DND-41 (cell line): ENCODE measurements at regions not wholly inside any gene's neighbourhood (a gene's known extent, or its start where the extent isn't known, plus 50 kb on each side); places are given as distances from the start of the nearest gene placed in this dataset.

Source experiments
- ATAC-seq: fragments of 200-7000 bp; cut with Tn5 transposase; 3 replicates; pipeline ENCODE4 v1.9.1; 2021; ENCODE audit warnings: low read depth; ENCODE audit not compliant: insufficient read depth
- DNase-seq: peaks from one replicate; pipeline ENCODE4 v3.0.0-alpha.2; 2020
- H2AFZ ChIP-seq: 2 replicates; pipeline ENCODE4 v1.6.0; 2012; ENCODE audit warnings: low read depth, low read length
- H3K27ac ChIP-seq: 2 replicates; pipeline ENCODE4 v1.5.1; 2012; ENCODE audit warnings: low read length, inconsistent platforms
- H3K27me3 ChIP-seq: fragments of 200-600 bp; sonication (generic); 2 replicates; pipeline ENCODE4 v1.6.0; 2012; ENCODE audit warnings: low read length, mild to moderate bottlenecking, inconsistent platforms; ENCODE audit not compliant: insufficient read depth, poor library complexity
- H3K36me3 ChIP-seq: 2 replicates; pipeline ENCODE4 v1.5.1; 2012; ENCODE audit warnings: low read length, inconsistent platforms; ENCODE audit not compliant: insufficient read depth
- H3K4me1 ChIP-seq: 2 replicates; pipeline ENCODE4 v1.5.1; 2012; ENCODE audit warnings: mild to moderate bottlenecking, low read length; ENCODE audit not compliant: insufficient read depth
- H3K4me2 ChIP-seq: 2 replicates; pipeline ENCODE4 v1.6.0; 2012; ENCODE audit warnings: mild to moderate bottlenecking, moderate library complexity, low read length, inconsistent platforms; ENCODE audit not compliant: insufficient read depth
- H3K4me3 ChIP-seq, 2 experiments: fragments of 200-600 bp in 1 of 2; shearing (Covaris generic) in 1 of 2; 2 replicates each; pipeline ENCODE4 v1.5.1; 2012 to 2016; ENCODE audit warnings: inconsistent platforms in 2 of 2, low read length in 2 of 2, mild to moderate bottlenecking in 2 of 2, low read depth in 1 of 2, moderate library complexity in 1 of 2
- H3K79me2 ChIP-seq: 2 replicates; pipeline ENCODE4 v1.6.0; 2012; ENCODE audit warnings: low read length, inconsistent platforms; ENCODE audit not compliant: insufficient read depth
- H3K9ac ChIP-seq: 2 replicates; pipeline ENCODE4 v1.6.0; 2012; ENCODE audit warnings: low read depth, mild to moderate bottlenecking, inconsistent platforms, low read length, moderate library complexity
- H3K9me3 ChIP-seq: 2 replicates; pipeline ENCODE4 v1.5.1; 2012; ENCODE audit warnings: low read length, moderate library complexity, mild to moderate bottlenecking, inconsistent platforms; ENCODE audit not compliant: insufficient read depth, severe bottlenecking
- H4K20me1 ChIP-seq: 2 replicates; pipeline ENCODE4 v1.6.0; 2012; ENCODE audit warnings: low read length; ENCODE audit not compliant: insufficient read depth
- CTCF ChIP-seq: IDR thresholded peaks from 2 replicates; pipeline ENCODE4 v1.5.1; 2012; ENCODE audit warnings: borderline replicate concordance, low read length, moderate library complexity, mild to moderate bottlenecking; ENCODE audit not compliant: poor library complexity, severe bottlenecking; ENCODE audit errors: extremely low read depth
- EZH2 ChIP-seq: IDR thresholded peaks from 3 replicates; pipeline ENCODE4 v1.6.1; 2012; ENCODE audit warnings: borderline replicate concordance, low read depth, mild to moderate bottlenecking, moderate library complexity, low read length, inconsistent platforms; ENCODE audit not compliant: severe bottlenecking

- TF ChIP-seq EZH2 (no peak), CTCF (no peak)
- Histone ChIP-seq H2AFZ (no peak overlapping the region), H3K27me3 (peaks cover 16% of the 10 kb centered on the region), H3K27ac (no peak overlapping the region), H3K4me2 (no peak overlapping the region), H3K9ac (no peak overlapping the region), H3K4me1 (no peaks in the 10 kb centered on the region), H4K20me1 (no peaks in the 10 kb centered on the region), H3K9me3 (no peaks in the 10 kb centered on the region), H3K36me3 (no peaks in the 10 kb centered on the region), H3K79me2 (no peaks in the 10 kb centered on the region), H3K4me3 (no peak overlapping the region)
- ATAC-seq (no peak), DNase-seq (no peak)
Observed at GRCh38 chr12:22866406-22866805, 241.4 kb downstream of the ETNK1 start.

GRCh38 chr12:22874151-22874550 is 249.2 kb downstream of the ETNK1 start:
- H3K4me3 ChIP-seq = no peak overlapping the region
- no peaks in the 10 kb centered on the region for H3K27me3 ChIP-seq
- H3K9me3 ChIP-seq = no peaks in the 10 kb centered on the region
- H3K9ac ChIP-seq = no peak overlapping the region
- no peaks in the 10 kb centered on the region for H3K4me1 ChIP-seq
- H4K20me1 ChIP-seq = no peaks in the 10 kb centered on the region
- H2AFZ ChIP-seq = no peak overlapping the region
- no peaks in the 10 kb centered on the region for H3K79me2 ChIP-seq
- H3K4me2 ChIP-seq = no peak overlapping the region
- no peaks in the 10 kb centered on the region for H3K36me3 ChIP-seq
- no peak for TF ChIP-seq CTCF
- no peak for TF ChIP-seq EZH2
- no peak for DNase-seq
- no peak overlapping the region for H3K27ac ChIP-seq
- ATAC-seq = no peak

- no peak overlapping the region for H3K27ac ChIP-seq
- no peaks in the 10 kb centered on the region for H3K4me1 ChIP-seq
- no peak overlapping the region for H2AFZ ChIP-seq
- H3K27me3 ChIP-seq = no peaks in the 10 kb centered on the region
- no peak overlapping the region for H3K4me2 ChIP-seq
- TF ChIP-seq CTCF (no peak), EZH2 (no peak)
- H3K79me2 ChIP-seq = no peaks in the 10 kb centered on the region
- no peaks in the 10 kb centered on the region for H3K9me3 ChIP-seq
- DNase-seq = no peak
- H3K36me3 ChIP-seq = no peaks in the 10 kb centered on the region
- no peaks in the 10 kb centered on the region for H4K20me1 ChIP-seq
- no peak for ATAC-seq
- no peak overlapping the region for H3K9ac ChIP-seq
- no peak overlapping the region for H3K4me3 ChIP-seq
Observed at GRCh38 chr12:22876262-22876661, 251.3 kb downstream of the ETNK1 start.

GRCh38 chr12:22879203-22879602 is 254.2 kb downstream of the ETNK1 start:
- no peak overlapping the region for H3K27ac ChIP-seq
- H3K4me2 ChIP-seq = no peak overlapping the region
- no peaks in the 10 kb centered on the region for H3K9me3 ChIP-seq
- H3K36me3 ChIP-seq = no peaks in the 10 kb centered on the region
- TF ChIP-seq EZH2 (no peak), CTCF (no peak)
- H4K20me1 ChIP-seq = no peaks in the 10 kb centered on the region
- no peaks in the 10 kb centered on the region for H3K27me3 ChIP-seq
- ATAC-seq (no peak), DNase-seq (no peak)
- no peak overlapping the region for H2AFZ ChIP-seq
- H3K9ac ChIP-seq = no peak overlapping the region
- no peaks in the 10 kb centered on the region for H3K4me1 ChIP-seq
- H3K79me2 ChIP-seq = no peaks in the 10 kb centered on the region
- no peak overlapping the region for H3K4me3 ChIP-seq
